Tibial artery (tissue), 4 donors: ENCODE measurements at regions not wholly inside any gene's neighbourhood (a gene's known extent, or its start where the extent isn't known, plus 50 kb on each side); places are given as distances from the start of the nearest gene placed in this dataset.

Experiments
- DNase-seq, 2 donors: peaks; one replicate each; pipeline ENCODE4 v3.0.0-alpha.2; 2019
- H3K27ac ChIP-seq, 2 donors: fragments of 200-600 bp; sonication (generic) in 1 of 2; 1 replicate in 1 of 2; 2 replicates in 1 of 2; pipeline ENCODE4 v1.5.1; 2018 to 2019; ENCODE audit warnings: mild to moderate bottlenecking in 1 of 2
- H3K27me3 ChIP-seq, 2 donors: fragments of 200-600 bp; sonication (generic) in 1 of 2; one replicate each; pipeline versions ENCODE4 v1.5.1 to v1.6.0; 2016 to 2019
- H3K36me3 ChIP-seq, 3 donors: fragments of 200-600 bp; sonication (generic) in 2 of 3; one replicate each; pipeline ENCODE4 v1.5.1; 2016 to 2019; ENCODE audit warnings: mild to moderate bottlenecking in 2 of 3
- H3K4me1 ChIP-seq, 4 donors: fragments of 200-600 bp; sonication (generic) in 2 of 4; 1 replicate in 3 of 4; 2 replicates in 1 of 4; pipeline ENCODE4 v1.5.1; 2016 to 2019
- H3K4me3 ChIP-seq, 2 donors: fragments of 200-600 bp; sonication (generic) in 1 of 2; 1 replicate in 1 of 2; 2 replicates in 1 of 2; pipeline ENCODE4 v1.5.1; 2018 to 2019; ENCODE audit warnings: mild to moderate bottlenecking in 2 of 2
- H3K9me3 ChIP-seq, 3 donors: fragments of 200-600 bp; sonication (generic) in 1 of 3; one replicate each; pipeline ENCODE4 v1.5.1; 2016 to 2019
- intact Hi-C: fragments of 100-400 bp; cut with DNase I; formaldehyde crosslinking; loops from one replicate; pipeline ENCODE4 v1.15.0; 2023; ENCODE audit warnings: low total_unique reads
- TF ChIP-seq, protein P1 (sequence below), 2 experiments: fragments of 200-600 bp in 1 of 2; fragments of 450-650 bp in 1 of 2; IDR thresholded peaks; one replicate each; pipeline ENCODE4 v1.5.1; 2017 to 2019; ENCODE audit warnings: antibody characterized with exemption in 2 of 2, mild to moderate bottlenecking in 1 of 2, moderate library complexity in 1 of 2

DNA sequence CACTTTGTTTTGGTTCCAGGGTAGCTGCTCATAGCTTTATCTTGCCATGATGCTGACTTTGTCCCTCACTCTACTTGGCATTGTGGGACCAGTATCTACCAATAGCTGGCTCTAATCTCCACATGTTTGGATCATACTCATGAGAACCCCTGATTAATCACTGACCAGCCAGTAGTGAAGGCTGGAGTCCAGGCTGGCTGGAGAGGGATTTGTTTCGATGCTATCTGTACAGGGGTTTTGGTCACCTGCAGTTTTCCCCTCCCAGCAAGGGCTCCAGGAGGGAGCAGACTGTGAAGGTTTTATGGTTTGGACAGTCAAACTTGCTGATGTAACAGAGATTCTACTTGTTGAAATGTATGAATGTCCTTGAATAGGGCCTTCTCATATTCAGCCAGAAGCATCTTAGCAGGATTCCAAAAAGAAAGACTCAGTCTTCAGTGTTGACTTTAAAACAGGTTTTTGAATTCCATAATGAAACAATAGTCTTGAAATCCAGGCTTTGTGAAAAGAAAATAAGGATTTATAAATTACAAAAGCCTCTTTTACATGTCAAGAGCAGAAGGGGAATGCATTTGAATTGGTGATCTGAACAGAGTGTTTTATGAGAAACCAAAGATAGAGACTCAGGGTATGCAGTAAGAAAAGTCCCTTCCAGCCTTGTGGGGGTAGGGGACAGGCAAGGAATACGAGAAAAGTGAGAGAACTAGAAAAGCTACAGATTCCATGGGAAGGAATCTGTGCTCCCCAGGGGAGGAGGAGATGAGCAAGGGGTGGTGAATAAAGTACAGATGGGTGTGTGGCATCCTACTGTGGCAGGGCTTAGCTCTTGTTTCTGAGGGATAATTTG lies 103.1 kb upstream of the SHISA3 start:
- no peak overlapping the region for H3K4me3 ChIP-seq
- no peak for DNase-seq

DNA sequence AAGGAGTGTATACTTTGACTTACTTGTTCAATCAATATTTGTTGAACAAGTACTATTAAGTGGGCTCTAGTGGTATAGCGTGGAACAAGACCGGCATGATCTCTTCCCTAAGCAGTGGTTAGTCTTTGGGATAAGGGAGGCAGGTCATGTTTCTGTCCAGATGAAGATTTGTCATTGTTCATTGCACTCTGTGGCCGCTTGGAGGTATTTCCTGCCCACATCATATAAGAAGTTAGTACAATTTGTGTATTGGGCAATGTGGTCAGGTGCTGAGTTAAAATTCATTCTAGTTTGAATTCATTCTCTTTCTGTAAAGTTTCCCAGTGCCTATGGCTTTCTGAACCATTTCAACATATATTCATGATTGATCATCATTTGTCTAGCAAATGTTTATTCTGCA lies 101.1 kb upstream of the SHISA3 start:
- Histone ChIP-seq H3K36me3 (no peaks in the 10 kb centered on the region), H3K4me3 (no peak overlapping the region), H3K27me3 (no peaks in the 10 kb centered on the region), H3K4me1 (no peaks in the 10 kb centered on the region), H3K9me3 (no peaks in the 10 kb centered on the region), H3K27ac (no peak overlapping the region)
- TF ChIP-seq, protein P1, sequence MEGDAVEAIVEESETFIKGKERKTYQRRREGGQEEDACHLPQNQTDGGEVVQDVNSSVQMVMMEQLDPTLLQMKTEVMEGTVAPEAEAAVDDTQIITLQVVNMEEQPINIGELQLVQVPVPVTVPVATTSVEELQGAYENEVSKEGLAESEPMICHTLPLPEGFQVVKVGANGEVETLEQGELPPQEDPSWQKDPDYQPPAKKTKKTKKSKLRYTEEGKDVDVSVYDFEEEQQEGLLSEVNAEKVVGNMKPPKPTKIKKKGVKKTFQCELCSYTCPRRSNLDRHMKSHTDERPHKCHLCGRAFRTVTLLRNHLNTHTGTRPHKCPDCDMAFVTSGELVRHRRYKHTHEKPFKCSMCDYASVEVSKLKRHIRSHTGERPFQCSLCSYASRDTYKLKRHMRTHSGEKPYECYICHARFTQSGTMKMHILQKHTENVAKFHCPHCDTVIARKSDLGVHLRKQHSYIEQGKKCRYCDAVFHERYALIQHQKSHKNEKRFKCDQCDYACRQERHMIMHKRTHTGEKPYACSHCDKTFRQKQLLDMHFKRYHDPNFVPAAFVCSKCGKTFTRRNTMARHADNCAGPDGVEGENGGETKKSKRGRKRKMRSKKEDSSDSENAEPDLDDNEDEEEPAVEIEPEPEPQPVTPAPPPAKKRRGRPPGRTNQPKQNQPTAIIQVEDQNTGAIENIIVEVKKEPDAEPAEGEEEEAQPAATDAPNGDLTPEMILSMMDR (IDR thresholded peaks at IDR 0.05): no peak
- no peak for DNase-seq
- intact Hi-C loops: no loop called here

More for the DNA sequence above, 103.1 kb upstream of the SHISA3 start:
- H3K9me3 ChIP-seq: no peaks in the 10 kb centered on the region
- H3K36me3 ChIP-seq: no peaks in the 10 kb centered on the region
- H3K4me1 ChIP-seq: no peaks in the 10 kb centered on the region
- intact Hi-C loops: no loop called here
- no peaks in the 10 kb centered on the region for H3K27me3 ChIP-seq
- TF ChIP-seq, protein P1 (IDR thresholded peaks at IDR 0.05): no peak
- no peak overlapping the region for H3K27ac ChIP-seq

- TF ChIP-seq, protein P1 (IDR thresholded peaks at IDR 0.05): no peak
- Histone ChIP-seq H3K4me1 (peaks cover 0 to 7% (median 0%) of the 10 kb centered on the region in 4 donors), H3K27ac (no peak overlapping the region), H3K36me3 (no peaks in the 10 kb centered on the region), H3K4me3 (no peak overlapping the region), H3K27me3 (peaks cover 0 to 3% of the 10 kb centered on the region in 2 donors), H3K9me3 (no peaks in the 10 kb centered on the region)
- intact Hi-C loops: no loop called here
- no peak for DNase-seq
Measured at GRCh38 chr4:42302348-42302747, 94.9 kb upstream of the SHISA3 start.

GRCh38 chr4:42306221-42307109 lies 90.8 kb upstream of the SHISA3 start:
- Histone ChIP-seq H3K27me3 (peaks cover 0 to 3% of the 10 kb centered on the region in 2 donors), H3K36me3 (no peaks in the 10 kb centered on the region), H3K9me3 (no peaks in the 10 kb centered on the region), H3K4me1 (peaks cover 0 to 7% (median 0%) of the 10 kb centered on the region in 4 donors), H3K27ac (no peak overlapping the region), H3K4me3 (no peak overlapping the region)
- intact Hi-C loops: no loop called here
- TF ChIP-seq, protein P1 (IDR thresholded peaks at IDR 0.05): no peak
- peak in 1 of 2 donors; percentile 46 for DNase-seq

GRCh38 chr4:42308247-42308646 lies 89.0 kb upstream of the SHISA3 start:
- DNase-seq: no peak
- TF ChIP-seq, protein P1 (IDR thresholded peaks at IDR 0.05): no peak
- Histone ChIP-seq H3K9me3 (no peaks in the 10 kb centered on the region), H3K27ac (no peak overlapping the region), H3K4me1 (peaks cover 0 to 7% (median 0%) of the 10 kb centered on the region in 4 donors), H3K27me3 (no peaks in the 10 kb centered on the region), H3K4me3 (no peak overlapping the region), H3K36me3 (no peaks in the 10 kb centered on the region)
- intact Hi-C loops: no loop called here
